ENCODE measurements at regions not wholly inside any gene's neighbourhood (a gene's known extent, or its start where the extent isn't known, plus 50 kb on each side); places are given as distances from the start of the nearest gene placed in this dataset.
A peak's percentile ranks its signal among the peaks of the same experiment; 100 is the strongest.

GRCh38 chr14:98754343-98755020 is 517.5 kb downstream of the BCL11B start:
- no peak for TF ChIP-seq CTCF (conservative IDR thresholded peaks at IDR 0.05; ENCODE audit: low read depth, low read length)
- no peak overlapping the region for H3K4me3 ChIP-seq (ENCODE audit: low read length)
- peak; percentile 55 for DNase-seq (ENCODE audit: low read depth)

DNA sequence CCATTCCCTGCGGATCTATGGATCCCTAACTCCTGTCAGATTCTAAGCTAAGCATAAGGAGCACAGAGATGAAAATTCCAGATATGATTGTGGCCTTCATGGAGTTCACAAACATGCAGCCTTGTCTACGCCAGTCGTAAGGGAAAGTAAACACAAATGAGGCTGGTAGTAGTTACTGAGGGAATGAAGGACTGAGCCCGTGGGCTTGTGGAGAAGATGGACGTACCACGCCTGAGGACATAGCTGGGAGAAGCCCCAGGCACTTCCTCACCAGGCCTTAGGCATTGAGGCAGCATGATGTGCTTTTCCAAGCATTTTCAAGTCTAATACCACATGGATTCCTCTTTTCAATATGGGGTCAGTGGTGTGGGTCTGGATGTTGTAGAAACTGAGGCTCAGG is 515.2 kb downstream of the BCL11B start:
- no peak overlapping the region for H3K4me3 ChIP-seq (ENCODE audit: low read length)
- no peak for TF ChIP-seq CTCF (conservative IDR thresholded peaks at IDR 0.05; ENCODE audit: low read depth, low read length)
- no peak for DNase-seq (ENCODE audit: low read depth)

GRCh38 chr14:98758440-98758839 is 513.6 kb downstream of the BCL11B start:
- TF ChIP-seq CTCF (conservative IDR thresholded peaks at IDR 0.05; ENCODE audit: low read depth, low read length) = no peak
- DNase-seq (ENCODE audit: low read depth) = no peak

GRCh38 chr14:98761993-98762392 is 510.0 kb downstream of the BCL11B start:
- no peak overlapping the region for H3K4me3 ChIP-seq (ENCODE audit: low read length)
- no peak for TF ChIP-seq CTCF (conservative IDR thresholded peaks at IDR 0.05; ENCODE audit: low read depth, low read length)
- no peak for DNase-seq (ENCODE audit: low read depth)

More at GRCh38 chr14:98758440-98758839, 513.6 kb downstream of the BCL11B start:
- H3K4me3 ChIP-seq (ENCODE audit: low read length) = no peak overlapping the region

GRCh38 chr14:98766818-98767217 is 505.2 kb downstream of the BCL11B start:
- no peak for TF ChIP-seq CTCF (conservative IDR thresholded peaks at IDR 0.05; ENCODE audit: low read depth, low read length)
- DNase-seq (ENCODE audit: low read depth) = peak; percentile 21
- H3K4me3 ChIP-seq (ENCODE audit: low read length) = no peak overlapping the region

DNA sequence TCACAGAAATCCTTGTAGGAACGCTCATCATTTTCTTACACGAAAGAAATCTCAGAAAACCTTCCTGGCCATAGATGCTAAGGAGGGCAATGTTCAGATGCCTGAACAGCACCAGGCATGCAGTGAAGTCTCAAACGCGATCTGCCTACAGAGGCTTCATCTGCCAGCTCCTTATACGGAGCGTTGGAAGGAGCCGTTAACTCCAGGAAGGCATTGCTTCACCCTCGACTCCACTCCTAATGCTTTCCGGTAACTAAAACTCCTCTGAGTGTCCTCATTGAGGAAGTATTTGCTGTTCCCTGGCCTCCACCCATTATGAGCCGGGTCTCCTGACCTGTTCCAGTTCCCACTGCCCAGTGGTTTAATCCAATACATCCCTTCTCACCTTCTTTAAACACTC is 502.7 kb downstream of the BCL11B start:
- no peak overlapping the region for H3K4me3 ChIP-seq (ENCODE audit: low read length)
- TF ChIP-seq CTCF (conservative IDR thresholded peaks at IDR 0.05; ENCODE audit: low read depth, low read length) = no peak
- DNase-seq (ENCODE audit: low read depth) = no peak

GRCh38 chr14:98770151-98770550 is 501.8 kb downstream of the BCL11B start:
- H3K4me3 ChIP-seq (ENCODE audit: low read length) = no peak overlapping the region
- no peak for TF ChIP-seq CTCF (conservative IDR thresholded peaks at IDR 0.05; ENCODE audit: low read depth, low read length)
- no peak for DNase-seq (ENCODE audit: low read depth)

Measured in retinal pigment epithelial cell (primary cell).